ENCODE measurements at regions not wholly inside any gene's neighbourhood (a gene's known extent, or its start where the extent isn't known, plus 50 kb on each side); places are given as distances from the start of the nearest gene placed in this dataset.
"Not testable (repeated sequence)": the region's sequence is repeated elsewhere in the genome, so short reads cannot be mapped to it uniquely, and the experiment has no call there.

DNA sequence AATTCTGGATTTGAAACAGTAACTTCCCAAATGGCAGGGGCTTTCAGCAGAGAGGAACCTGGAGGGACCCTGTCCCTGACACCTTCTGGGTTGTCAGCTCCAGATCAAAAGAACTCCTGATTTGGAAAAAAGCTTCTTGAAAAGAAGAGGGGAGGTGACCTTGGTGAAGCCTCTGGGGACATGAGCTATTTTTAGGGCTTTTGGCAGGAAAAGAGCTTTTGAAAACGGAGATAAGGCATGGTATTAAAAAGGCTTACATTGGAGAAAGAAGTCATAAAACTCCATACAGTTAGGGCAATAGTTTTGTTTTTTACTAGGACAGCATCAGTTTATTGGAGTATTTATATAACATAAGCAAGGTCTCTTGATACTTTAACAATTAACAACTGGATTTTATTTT, 72.5 kb upstream of the NIPA1 start:
- not testable (repeated sequence) for H3K27ac ChIP-seq (ENCODE audit: low read depth in 1 of 3, low read length in 2 of 3); H3K4me3 ChIP-seq (ENCODE audit: low read depth in 1 of 3, low read length in 3 of 3); DNase-seq; H3K9me3 ChIP-seq (ENCODE audit: control insufficient read depth in 2 of 2, insufficient read depth in 1 of 2, low read depth in 1 of 2, low read length in 1 of 2); H3K36me3 ChIP-seq (ENCODE audit: control insufficient read depth in 3 of 3, insufficient read depth in 2 of 3, low read depth in 1 of 3, low read length in 3 of 3); H3K27me3 ChIP-seq (ENCODE audit: control insufficient read depth in 3 of 3, insufficient read depth in 3 of 3, low read length in 3 of 3); FAIRE-seq; H3K4me1 ChIP-seq (ENCODE audit: control insufficient read depth in 3 of 3, insufficient read depth in 2 of 3, low read depth in 1 of 3, low read length in 2 of 3)
- 0 to 22% (median 4%) methylated on average over 1 of the region's 1 CpG for WGBS, 3 donors

DNA sequence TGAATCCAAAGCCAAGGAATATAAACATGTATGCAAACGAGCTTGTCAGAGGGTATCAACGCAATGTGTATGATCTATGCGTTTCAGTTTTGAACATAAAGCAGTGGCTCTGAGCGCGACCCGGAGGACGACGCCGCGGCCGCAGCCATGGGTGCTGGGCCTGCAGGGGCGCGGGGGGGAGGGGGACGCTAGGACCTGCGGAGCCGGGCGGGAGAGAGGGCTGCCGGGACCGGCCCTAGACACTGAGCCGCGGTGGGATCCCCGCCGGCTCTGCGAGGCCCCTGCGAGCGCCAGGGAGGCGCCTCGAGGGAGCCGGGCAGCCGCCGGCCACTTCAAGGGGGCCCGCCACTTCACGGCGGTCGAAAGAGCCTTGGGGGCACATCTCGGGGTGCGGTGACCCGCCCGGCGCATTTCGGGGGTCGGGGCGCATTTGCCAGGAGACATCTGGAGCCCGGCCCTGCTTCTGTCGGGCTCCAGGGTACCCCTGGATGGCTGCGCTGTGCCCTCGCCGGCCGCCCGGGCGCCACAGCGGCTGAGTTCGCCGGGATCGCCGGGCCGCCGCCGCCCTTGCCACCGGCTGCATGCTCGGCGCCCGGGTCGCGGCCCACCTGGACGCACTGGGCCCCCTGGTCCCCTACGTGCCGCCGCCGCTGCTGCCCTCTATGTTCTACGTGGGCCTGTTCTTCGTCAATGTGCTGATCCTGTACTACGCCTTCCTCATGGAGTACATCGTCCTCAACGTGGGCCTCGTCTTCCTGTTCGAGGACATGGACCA, 71.9 kb upstream of the NIPA1 start:
- not testable (repeated sequence) for H3K4me1 ChIP-seq (ENCODE audit: control insufficient read depth in 3 of 3, insufficient read depth in 2 of 3, low read depth in 1 of 3, low read length in 2 of 3); H3K27me3 ChIP-seq (ENCODE audit: control insufficient read depth in 3 of 3, insufficient read depth in 3 of 3, low read length in 3 of 3); H3K9me3 ChIP-seq (ENCODE audit: control insufficient read depth in 2 of 2, insufficient read depth in 1 of 2, low read depth in 1 of 2, low read length in 1 of 2); H3K27ac ChIP-seq (ENCODE audit: low read depth in 1 of 3, low read length in 2 of 3); DNase-seq; FAIRE-seq; H3K36me3 ChIP-seq (ENCODE audit: control insufficient read depth in 3 of 3, insufficient read depth in 2 of 3, low read depth in 1 of 3, low read length in 3 of 3)
- 2 to 16% (median 4%) methylated on average over 25 to 65 of the region's 77 CpGs for WGBS, 3 donors
- H3K4me3 ChIP-seq (ENCODE audit: low read depth in 1 of 3, low read length in 3 of 3) = peak overlapping the region in 2 of 3 donors; percentile 15 to 23

DNA sequence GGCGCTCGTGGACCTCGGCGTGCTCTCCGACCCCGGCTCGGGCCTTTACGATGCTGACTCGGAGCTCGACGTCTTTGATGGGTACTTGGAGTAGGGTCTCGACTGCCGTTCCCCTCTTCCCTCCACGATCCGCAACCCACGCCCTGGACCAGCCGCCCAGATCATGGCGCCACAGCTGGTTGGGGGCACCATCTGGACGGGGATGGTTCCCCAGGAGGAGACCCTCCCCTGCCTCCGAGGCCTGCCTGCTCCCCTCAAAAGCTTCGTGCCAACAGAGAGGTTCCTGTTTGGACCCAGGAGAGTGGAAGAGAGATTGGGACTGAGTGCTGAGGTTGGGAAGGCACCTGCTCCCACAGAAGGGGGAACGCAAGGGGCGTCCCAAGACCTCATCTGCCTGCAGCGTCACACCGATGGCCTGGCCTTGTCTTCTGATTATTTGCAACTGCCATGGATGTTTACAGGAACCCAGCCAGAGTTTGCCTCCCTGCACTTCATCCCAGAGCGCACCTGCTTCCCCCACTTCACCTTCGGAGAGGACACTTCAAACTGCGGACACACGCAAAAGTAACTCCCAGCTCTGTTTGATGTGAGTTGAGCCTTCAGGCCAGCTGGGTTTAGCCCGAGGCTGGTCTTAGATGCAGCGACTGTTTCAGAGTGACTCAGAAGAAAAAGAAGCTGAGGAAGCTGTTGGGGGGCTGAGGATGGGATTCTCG, 71.2 kb upstream of the NIPA1 start:
- H3K27ac ChIP-seq (ENCODE audit: low read depth in 1 of 3, low read length in 2 of 3) = not testable (repeated sequence)

DNA sequence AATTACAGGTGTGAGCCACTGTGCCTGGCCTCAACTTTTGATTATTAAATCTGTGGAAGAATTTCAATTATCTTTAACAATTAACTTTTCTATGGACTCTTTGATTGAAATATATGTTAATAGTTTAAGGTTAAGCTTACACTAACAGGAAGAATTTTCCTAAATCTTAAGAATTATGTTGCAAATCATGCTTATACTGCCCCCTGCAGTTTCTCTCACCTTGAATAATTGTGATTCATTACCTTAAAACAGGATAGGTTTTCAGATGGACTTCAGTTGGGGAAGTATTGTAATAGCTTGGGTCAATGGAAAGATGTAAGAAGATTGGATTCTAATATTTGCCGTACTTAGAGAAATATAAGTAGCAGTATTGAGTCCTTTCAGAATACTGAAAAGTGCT, 66.5 kb upstream of the NIPA1 start:
- not testable (repeated sequence) for FAIRE-seq; H3K27me3 ChIP-seq (ENCODE audit: control insufficient read depth in 3 of 3, insufficient read depth in 3 of 3, low read length in 3 of 3); H3K36me3 ChIP-seq (ENCODE audit: control insufficient read depth in 3 of 3, insufficient read depth in 2 of 3, low read depth in 1 of 3, low read length in 3 of 3); H3K27ac ChIP-seq (ENCODE audit: low read depth in 1 of 3, low read length in 2 of 3); H3K4me3 ChIP-seq (ENCODE audit: low read depth in 1 of 3, low read length in 3 of 3); H3K9me3 ChIP-seq (ENCODE audit: control insufficient read depth in 2 of 2, insufficient read depth in 1 of 2, low read depth in 1 of 2, low read length in 1 of 2); DNase-seq; H3K4me1 ChIP-seq (ENCODE audit: control insufficient read depth in 3 of 3, insufficient read depth in 2 of 3, low read depth in 1 of 3, low read length in 2 of 3)
- WGBS, 3 donors = 68 to 84% (median 72%) methylated on average over 1 of the region's 1 CpG

More for the DNA sequence above, 71.2 kb upstream of the NIPA1 start:
- not testable (repeated sequence) for DNase-seq; H3K27me3 ChIP-seq (ENCODE audit: control insufficient read depth in 3 of 3, insufficient read depth in 3 of 3, low read length in 3 of 3); H3K9me3 ChIP-seq (ENCODE audit: control insufficient read depth in 2 of 2, insufficient read depth in 1 of 2, low read depth in 1 of 2, low read length in 1 of 2); H3K4me3 ChIP-seq (ENCODE audit: low read depth in 1 of 3, low read length in 3 of 3); H3K4me1 ChIP-seq (ENCODE audit: control insufficient read depth in 3 of 3, insufficient read depth in 2 of 3, low read depth in 1 of 3, low read length in 2 of 3); H3K36me3 ChIP-seq (ENCODE audit: control insufficient read depth in 3 of 3, insufficient read depth in 2 of 3, low read depth in 1 of 3, low read length in 3 of 3); FAIRE-seq
- WGBS, 3 donors = 34 to 44% (median 43%) methylated on average over 19 to 21 of the region's 32 CpGs

DNA sequence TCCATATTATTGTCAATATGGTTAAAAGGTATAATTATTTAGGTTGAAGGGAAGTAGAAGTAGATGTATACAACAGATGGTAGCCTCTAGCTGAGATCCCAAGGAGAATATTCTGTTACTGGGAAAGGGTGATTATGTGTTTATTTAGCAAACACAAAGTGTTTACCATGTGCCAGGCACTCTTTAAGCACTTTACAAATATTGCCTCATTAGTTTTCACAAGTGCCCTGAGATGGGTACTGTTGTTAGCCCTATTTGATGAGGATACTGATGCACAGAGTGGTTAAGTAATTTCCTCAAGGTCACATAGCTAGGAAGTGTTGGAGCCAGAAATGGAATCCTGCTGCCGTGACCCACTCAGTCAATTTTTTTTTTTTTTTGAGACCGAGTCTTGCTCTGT, 60.3 kb upstream of the NIPA1 start:
- not testable (repeated sequence) for H3K4me1 ChIP-seq (ENCODE audit: control insufficient read depth in 3 of 3, insufficient read depth in 2 of 3, low read depth in 1 of 3, low read length in 2 of 3); H3K9me3 ChIP-seq (ENCODE audit: control insufficient read depth in 2 of 2, insufficient read depth in 1 of 2, low read depth in 1 of 2, low read length in 1 of 2); H3K27me3 ChIP-seq (ENCODE audit: control insufficient read depth in 3 of 3, insufficient read depth in 3 of 3, low read length in 3 of 3); DNase-seq; H3K4me3 ChIP-seq (ENCODE audit: low read depth in 1 of 3, low read length in 3 of 3); FAIRE-seq; H3K36me3 ChIP-seq (ENCODE audit: control insufficient read depth in 3 of 3, insufficient read depth in 2 of 3, low read depth in 1 of 3, low read length in 3 of 3); H3K27ac ChIP-seq (ENCODE audit: low read depth in 1 of 3, low read length in 2 of 3)
- WGBS, 3 donors = 86 to 87% methylated on average over 2 of the region's 2 CpGs; no CpG with 5 or more reads in 1 of the 3 donors

DNA sequence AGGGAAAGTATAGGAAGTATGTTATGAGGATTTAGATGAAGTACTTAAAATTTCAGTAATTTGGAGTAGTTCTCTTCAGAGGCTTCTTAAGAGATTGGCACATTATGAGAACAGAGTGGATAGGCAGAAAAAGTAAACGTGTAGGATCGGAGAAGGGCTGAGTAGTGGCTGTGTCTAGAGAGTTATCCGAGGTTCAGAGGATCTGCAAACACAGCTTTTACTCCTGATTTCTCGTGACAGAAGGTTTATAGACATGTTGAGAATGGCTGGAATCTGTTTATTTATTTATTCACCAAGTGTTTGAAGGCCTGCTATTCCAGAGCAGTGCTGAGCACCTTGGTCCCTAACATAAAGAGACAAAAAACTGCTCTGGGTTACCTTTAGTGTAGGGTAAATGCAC, 51.4 kb upstream of the NIPA1 start:
- FAIRE-seq; DNase-seq; H3K36me3 ChIP-seq (ENCODE audit: control insufficient read depth in 3 of 3, insufficient read depth in 2 of 3, low read depth in 1 of 3, low read length in 3 of 3); H3K9me3 ChIP-seq (ENCODE audit: control insufficient read depth in 2 of 2, insufficient read depth in 1 of 2, low read depth in 1 of 2, low read length in 1 of 2); H3K27me3 ChIP-seq (ENCODE audit: control insufficient read depth in 3 of 3, insufficient read depth in 3 of 3, low read length in 3 of 3); H3K4me1 ChIP-seq (ENCODE audit: control insufficient read depth in 3 of 3, insufficient read depth in 2 of 3, low read depth in 1 of 3, low read length in 2 of 3); H3K4me3 ChIP-seq (ENCODE audit: low read depth in 1 of 3, low read length in 3 of 3); H3K27ac ChIP-seq (ENCODE audit: low read depth in 1 of 3, low read length in 2 of 3): not testable (repeated sequence)
- WGBS, 3 donors = 61 to 73% (median 62%) methylated on average over 4 of the region's 4 CpGs

DNA sequence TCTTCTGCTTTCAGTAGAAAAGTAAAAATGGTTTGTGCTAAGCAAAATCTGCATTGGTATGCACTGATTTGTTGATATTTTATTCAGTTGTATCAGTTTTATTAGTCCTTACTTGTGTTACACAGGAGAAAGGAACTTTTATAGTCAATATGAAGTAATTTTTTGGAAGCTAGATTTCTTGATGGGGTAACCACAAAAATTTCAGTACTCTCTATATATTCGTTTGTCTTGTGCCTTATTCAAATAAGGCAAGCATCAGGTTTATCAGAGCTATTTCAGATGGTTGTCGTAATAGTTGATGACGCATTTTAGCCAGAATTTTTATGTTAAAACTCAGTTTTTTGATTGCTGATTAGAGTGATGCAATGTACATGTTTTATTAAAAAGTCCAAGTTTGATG, 50.7 kb upstream of the NIPA1 start:
- WGBS, 3 donors = 80 to 85% (median 83%) methylated on average over 3 of the region's 3 CpGs
- FAIRE-seq (no peak), DNase-seq (no peak)
- Histone ChIP-seq H3K36me3 (ENCODE audit: control insufficient read depth in 3 of 3, insufficient read depth in 2 of 3, low read depth in 1 of 3, low read length in 3 of 3) (no peaks in the 10 kb centered on the region), H3K9me3 (ENCODE audit: control insufficient read depth in 2 of 2, insufficient read depth in 1 of 2, low read depth in 1 of 2, low read length in 1 of 2) (no peaks in the 10 kb centered on the region), H3K27me3 (ENCODE audit: control insufficient read depth in 3 of 3, insufficient read depth in 3 of 3, low read length in 3 of 3) (no peaks in the 10 kb centered on the region), H3K4me1 (ENCODE audit: control insufficient read depth in 3 of 3, insufficient read depth in 2 of 3, low read depth in 1 of 3, low read length in 2 of 3) (no peaks in the 10 kb centered on the region), H3K4me3 (ENCODE audit: low read depth in 1 of 3, low read length in 3 of 3) (no peak overlapping the region), H3K27ac (ENCODE audit: low read depth in 1 of 3, low read length in 2 of 3) (no peak overlapping the region)

DNA sequence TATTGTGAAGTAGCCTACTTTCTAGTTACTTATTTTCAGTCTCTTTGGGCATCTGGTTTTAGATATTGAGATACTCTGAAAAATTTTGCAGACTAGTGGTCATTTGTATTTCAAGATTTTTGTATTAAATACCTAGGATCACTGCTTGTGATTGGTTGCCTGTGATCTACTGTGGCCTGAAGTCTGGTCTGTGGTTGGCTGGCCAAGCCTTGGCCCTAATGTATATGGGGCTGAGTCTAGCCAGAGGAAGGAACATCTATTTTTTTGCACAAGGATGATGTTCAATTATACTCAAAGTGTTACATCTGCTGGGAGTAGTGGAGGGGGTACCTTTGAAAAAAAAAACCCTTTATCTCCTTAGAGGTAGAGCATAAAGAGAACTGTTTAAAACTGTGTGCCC, 50.2 kb upstream of the NIPA1 start:
- H3K4me1 ChIP-seq (ENCODE audit: control insufficient read depth in 3 of 3, insufficient read depth in 2 of 3, low read depth in 1 of 3, low read length in 2 of 3); H3K9me3 ChIP-seq (ENCODE audit: control insufficient read depth in 2 of 2, insufficient read depth in 1 of 2, low read depth in 1 of 2, low read length in 1 of 2); FAIRE-seq; H3K4me3 ChIP-seq (ENCODE audit: low read depth in 1 of 3, low read length in 3 of 3); H3K27me3 ChIP-seq (ENCODE audit: control insufficient read depth in 3 of 3, insufficient read depth in 3 of 3, low read length in 3 of 3); H3K36me3 ChIP-seq (ENCODE audit: control insufficient read depth in 3 of 3, insufficient read depth in 2 of 3, low read depth in 1 of 3, low read length in 3 of 3); DNase-seq; H3K27ac ChIP-seq (ENCODE audit: low read depth in 1 of 3, low read length in 2 of 3): not testable (repeated sequence)
